ENCODE measurements at regions not wholly inside any gene's neighbourhood (a gene's known extent, or its start where the extent isn't known, plus 50 kb on each side); places are given as distances from the start of the nearest gene placed in this dataset.

GRCh38 chr15:55044162-55044561 is 152.6 kb downstream of the RSL24D1 start:
- H2AFZ ChIP-seq (ENCODE audit: low read depth): no peak overlapping the region
- no peaks in the 10 kb centered on the region for H4K20me1 ChIP-seq (ENCODE audit: insufficient read depth)
- no peak for DNase-seq
- TF ChIP-seq NRF1 (IDR thresholded peaks at IDR 0.05; ENCODE audit: low read depth, low read length): no peak
- TF ChIP-seq CTCF (IDR thresholded peaks at IDR 0.05): no peak
- no peak for TF ChIP-seq REST (IDR thresholded peaks at IDR 0.05; ENCODE audit: low read depth, low read length)
- no peaks in the 10 kb centered on the region for H3F3A ChIP-seq (replicated peaks; ENCODE audit: insufficient read depth)
- no peaks in the 10 kb centered on the region for H3K27me3 ChIP-seq (ENCODE audit: insufficient read depth)
- no peak overlapping the region for H3K27ac ChIP-seq (ENCODE audit: low read depth in 2 of 2, low read length in 1 of 2)
- no peaks in the 10 kb centered on the region for H3K4me1 ChIP-seq (ENCODE audit: control insufficient read depth in 1 of 2, insufficient read depth in 2 of 2, low read depth in 1 of 2, low read length in 1 of 2)
- WGBS (ENCODE audit: low lambda C conversion rate): 0% methylated on average over 2 of the region's 2 CpGs
- H3K36me3 ChIP-seq (replicated peaks in 1 of 2; ENCODE audit: control insufficient read depth in 1 of 2, insufficient read depth in 2 of 2, low read length in 1 of 2): no peaks in the 10 kb centered on the region
- H3K79me2 ChIP-seq (ENCODE audit: insufficient read depth): no peaks in the 10 kb centered on the region
- H3K4me3 ChIP-seq (ENCODE audit: low read depth in 2 of 2, low read length in 1 of 2): no peak overlapping the region
- H3K9me2 ChIP-seq: no peaks in the 10 kb centered on the region
- H3K4me2 ChIP-seq: no peak overlapping the region
- ChIA-PET POLR2A (no interaction called here), CTCF (no interaction called here)
- no peaks in the 10 kb centered on the region for H3K9me3 ChIP-seq
- no peak overlapping the region for H3K9ac ChIP-seq

- WGBS (ENCODE audit: low lambda C conversion rate): 3% methylated on average over 1 of the region's 1 CpG
- H3K4me2 ChIP-seq: no peak overlapping the region
- H3K4me1 ChIP-seq (ENCODE audit: control insufficient read depth in 1 of 2, insufficient read depth in 2 of 2, low read depth in 1 of 2, low read length in 1 of 2): no peaks in the 10 kb centered on the region
- H3K4me3 ChIP-seq (ENCODE audit: low read depth in 2 of 2, low read length in 1 of 2): no peak overlapping the region
- H3K27ac ChIP-seq (ENCODE audit: low read depth in 2 of 2, low read length in 1 of 2): no peak overlapping the region
- H3K9me3 ChIP-seq: no peaks in the 10 kb centered on the region
- no peak overlapping the region for H2AFZ ChIP-seq (ENCODE audit: low read depth)
- H3K9ac ChIP-seq: no peak overlapping the region
- no peak for DNase-seq
- H3K9me2 ChIP-seq: no peaks in the 10 kb centered on the region
- no peaks in the 10 kb centered on the region for H3K27me3 ChIP-seq (ENCODE audit: insufficient read depth)
- H3K79me2 ChIP-seq (ENCODE audit: insufficient read depth): no peaks in the 10 kb centered on the region
- no peaks in the 10 kb centered on the region for H3K36me3 ChIP-seq (replicated peaks in 1 of 2; ENCODE audit: control insufficient read depth in 1 of 2, insufficient read depth in 2 of 2, low read length in 1 of 2)
- ChIA-PET POLR2A (no interaction called here), CTCF (interaction anchor here (1.5 kb wide), 1 partner anchor 9 kb away, joined by 3 read pairs; no protein-coding TSS in a partner anchor)
- H4K20me1 ChIP-seq (ENCODE audit: insufficient read depth): no peaks in the 10 kb centered on the region
- no peaks in the 10 kb centered on the region for H3F3A ChIP-seq (replicated peaks; ENCODE audit: insufficient read depth)
- TF ChIP-seq USF1 (IDR thresholded peaks at IDR 0.05; ENCODE audit: borderline replicate concordance, low read depth) (no peak), GATA2 (CRISPR knock-in tag; IDR thresholded peaks at IDR 0.05) (no peak), FOXM1 (IDR thresholded peaks at IDR 0.05; ENCODE audit: low read depth) (no peak), RXRA (IDR thresholded peaks at IDR 0.05; ENCODE audit: borderline replicate concordance, low read depth) (no peak), REST (IDR thresholded peaks at IDR 0.05; ENCODE audit: low read depth, low read length) (no peak), MEF2A (IDR thresholded peaks at IDR 0.05; ENCODE audit: borderline replicate concordance, low read depth) (no peak), USF2 (IDR thresholded peaks at IDR 0.05; ENCODE audit: borderline replicate concordance, low read depth, low read length) (no peak), JUND (IDR thresholded peaks at IDR 0.05) (no peak), FOXJ3 (CRISPR knock-in tag; IDR thresholded peaks at IDR 0.05) (no peak), RCOR1 (IDR thresholded peaks at IDR 0.05; ENCODE audit: low read length) (no peak), ZBTB33 (IDR thresholded peaks at IDR 0.05; ENCODE audit: borderline replicate concordance, low read depth) (no peak), RAD21 (IDR thresholded peaks at IDR 0.05; ENCODE audit: low read length) (no peak), MXI1 (IDR thresholded peaks at IDR 0.05; ENCODE audit: low read depth, low read length) (no peak)
Observed at GRCh38 chr15:55037071-55037470, 159.7 kb downstream of the RSL24D1 start.
